ENCODE measurements at regions not wholly inside any gene's neighbourhood (a gene's known extent, or its start where the extent isn't known, plus 50 kb on each side); places are given as distances from the start of the nearest gene placed in this dataset.

GRCh38 chr4:41433361-41433760 is 104.6 kb upstream of the LIMCH1 start:
- TF ChIP-seq GATA3 (IDR thresholded peaks at IDR 0.05; ENCODE audit: low read depth, low read length) (no peak), GATA2 (IDR thresholded peaks at IDR 0.05; ENCODE audit: low read depth, low read length) (no peak)

- no peak for TF ChIP-seq GATA2 (IDR thresholded peaks at IDR 0.05; ENCODE audit: low read depth, low read length)
- no peak for TF ChIP-seq GATA3 (IDR thresholded peaks at IDR 0.05; ENCODE audit: low read depth, low read length)
Measured at GRCh38 chr4:41435510-41435909, 102.4 kb upstream of the LIMCH1 start.

- TF ChIP-seq GATA2 (IDR thresholded peaks at IDR 0.05; ENCODE audit: low read depth, low read length): no peak
- no peak for TF ChIP-seq GATA3 (IDR thresholded peaks at IDR 0.05; ENCODE audit: low read depth, low read length)
Measured at GRCh38 chr4:41436419-41436818, 101.5 kb upstream of the LIMCH1 start.

DNA sequence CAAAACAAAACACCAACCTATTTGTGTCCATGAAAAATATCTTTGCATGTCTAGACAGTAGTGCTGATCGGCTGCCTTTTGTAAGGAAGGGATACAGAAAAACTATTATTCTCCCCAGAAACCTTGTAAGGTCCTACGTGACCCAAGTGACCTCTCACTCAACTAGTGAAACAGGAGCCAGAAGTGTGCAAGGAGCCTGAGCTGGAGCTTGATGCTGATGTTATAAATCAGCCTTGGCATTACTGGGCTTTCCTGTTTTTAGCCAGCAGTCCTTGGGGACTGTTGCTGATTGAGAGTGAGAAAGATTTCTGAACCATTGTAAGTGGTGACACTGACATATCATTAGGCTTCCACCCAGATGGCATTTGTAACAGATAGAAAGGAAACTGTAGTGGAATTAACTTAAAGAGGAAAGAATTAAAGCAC is 100.8 kb upstream of the LIMCH1 start:
- TF ChIP-seq GATA2 (IDR thresholded peaks at IDR 0.05; ENCODE audit: low read depth, low read length) (no peak), GATA3 (IDR thresholded peaks at IDR 0.05; ENCODE audit: low read depth, low read length) (no peak)

DNA sequence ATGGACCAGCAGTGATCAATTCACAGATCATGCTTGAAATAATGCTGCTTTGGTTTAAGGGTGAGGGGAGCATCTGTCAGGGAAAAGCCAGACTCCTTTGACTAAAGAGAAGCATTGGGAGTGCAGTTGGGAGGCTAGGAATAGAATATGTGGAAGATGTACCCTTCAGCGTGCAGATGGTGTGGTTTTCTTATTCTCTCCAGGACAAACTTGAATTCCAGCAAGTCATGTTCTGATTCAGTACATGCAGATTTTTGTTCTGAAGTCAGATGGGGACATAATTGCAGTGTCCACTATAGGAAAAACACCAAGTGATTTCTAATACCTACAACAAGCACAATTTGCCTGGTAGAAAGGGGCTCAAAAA is 99.0 kb upstream of the LIMCH1 start:
- TF ChIP-seq GATA2 (IDR thresholded peaks at IDR 0.05; ENCODE audit: low read depth, low read length) (no peak), GATA3 (IDR thresholded peaks at IDR 0.05; ENCODE audit: low read depth, low read length) (no peak)

DNA sequence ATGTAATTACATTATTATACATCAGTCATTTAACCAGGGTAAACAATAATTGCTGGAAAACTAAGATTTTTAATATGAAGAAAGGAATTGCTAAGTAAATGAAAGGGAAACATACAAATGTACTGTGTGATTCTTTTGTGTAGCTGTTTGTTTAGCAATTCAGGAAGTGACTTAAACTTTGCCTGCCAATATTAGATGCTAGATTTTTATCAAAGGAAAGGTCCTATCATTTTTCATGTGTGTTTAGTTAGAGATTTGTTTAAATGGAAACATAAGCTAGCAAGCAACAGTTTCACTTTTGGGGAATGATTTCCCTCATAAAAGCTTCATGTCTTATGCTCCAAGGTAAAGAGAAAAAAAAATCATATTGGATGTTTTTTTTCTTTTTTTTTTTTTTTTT is 95.1 kb upstream of the LIMCH1 start:
- TF ChIP-seq GATA2 (IDR thresholded peaks at IDR 0.05; ENCODE audit: low read depth, low read length) (no peak), GATA3 (IDR thresholded peaks at IDR 0.05; ENCODE audit: low read depth, low read length) (no peak; the same call in 1 of the 2 replicates)

GRCh38 chr4:41443340-41444079 is 94.4 kb upstream of the LIMCH1 start:
- TF ChIP-seq GATA3 (IDR thresholded peaks at IDR 0.05; ENCODE audit: low read depth, low read length) (no peak; the same call in 1 of the 2 replicates), GATA2 (IDR thresholded peaks at IDR 0.05; ENCODE audit: low read depth, low read length) (no peak)

DNA sequence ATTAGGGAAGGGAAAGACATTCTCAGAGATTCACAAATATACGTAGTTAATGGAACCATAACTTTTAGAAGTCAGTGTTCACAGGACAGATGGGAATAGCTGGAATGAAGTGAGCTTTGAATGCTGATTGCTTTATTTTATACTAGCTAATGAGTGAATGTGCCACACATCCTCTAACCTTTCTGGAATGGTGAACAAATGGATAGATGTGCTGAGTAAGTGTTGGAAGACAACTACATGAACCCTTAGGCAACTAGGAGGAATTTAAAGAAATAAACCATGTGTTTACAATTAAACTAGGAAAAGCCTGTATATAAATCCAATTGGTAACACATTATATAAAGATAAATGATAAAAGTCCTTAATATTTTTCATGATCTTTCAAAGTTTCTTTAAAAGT is 91.6 kb upstream of the LIMCH1 start:
- TF ChIP-seq GATA2 (IDR thresholded peaks at IDR 0.05; ENCODE audit: low read depth, low read length): no peak
- TF ChIP-seq GATA3 (IDR thresholded peaks at IDR 0.05; ENCODE audit: low read depth, low read length): no peak

- no peak for TF ChIP-seq GATA3 (IDR thresholded peaks at IDR 0.05; ENCODE audit: low read depth, low read length)
- TF ChIP-seq GATA2 (IDR thresholded peaks at IDR 0.05; ENCODE audit: low read depth, low read length): no peak
Measured at GRCh38 chr4:41446981-41447725, 90.8 kb upstream of the LIMCH1 start.

GRCh38 chr4:41448934-41449333 is 89.0 kb upstream of the LIMCH1 start:
- no peak for TF ChIP-seq GATA3 (IDR thresholded peaks at IDR 0.05; ENCODE audit: low read depth, low read length)
- TF ChIP-seq GATA2 (IDR thresholded peaks at IDR 0.05; ENCODE audit: low read depth, low read length): no peak

DNA sequence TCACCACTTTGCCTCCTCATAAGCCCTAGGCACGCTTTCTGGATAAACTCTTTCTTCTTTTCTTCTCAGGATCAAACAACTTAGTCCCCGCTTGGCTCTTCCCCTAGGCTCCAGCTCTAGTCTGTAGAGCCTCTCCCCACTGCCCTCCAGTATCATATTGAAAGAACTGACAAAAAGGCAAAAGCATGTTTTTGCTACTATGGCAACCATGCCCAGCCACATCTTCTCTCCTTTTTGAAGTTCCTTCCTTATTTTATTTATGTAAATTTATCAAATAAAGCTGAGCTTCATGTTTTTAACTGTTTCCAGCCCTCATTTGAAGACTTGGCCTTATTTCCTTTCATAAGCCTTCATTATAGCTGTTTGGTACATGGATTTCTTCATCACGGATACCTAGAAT is 86.0 kb upstream of the LIMCH1 start:
- no peak for TF ChIP-seq GATA3 (IDR thresholded peaks at IDR 0.05; ENCODE audit: low read depth, low read length)
- no peak for TF ChIP-seq GATA2 (IDR thresholded peaks at IDR 0.05; ENCODE audit: low read depth, low read length)

- no peak for TF ChIP-seq GATA3 (IDR thresholded peaks at IDR 0.05; ENCODE audit: low read depth, low read length)
- TF ChIP-seq GATA2 (IDR thresholded peaks at IDR 0.05; ENCODE audit: low read depth, low read length): no peak
Measured at GRCh38 chr4:41452484-41453225, 85.3 kb upstream of the LIMCH1 start.

GRCh38 chr4:41454423-41454822 is 83.5 kb upstream of the LIMCH1 start:
- no peak for TF ChIP-seq GATA2 (IDR thresholded peaks at IDR 0.05; ENCODE audit: low read depth, low read length)
- TF ChIP-seq GATA3 (IDR thresholded peaks at IDR 0.05; ENCODE audit: low read depth, low read length): no peak

DNA sequence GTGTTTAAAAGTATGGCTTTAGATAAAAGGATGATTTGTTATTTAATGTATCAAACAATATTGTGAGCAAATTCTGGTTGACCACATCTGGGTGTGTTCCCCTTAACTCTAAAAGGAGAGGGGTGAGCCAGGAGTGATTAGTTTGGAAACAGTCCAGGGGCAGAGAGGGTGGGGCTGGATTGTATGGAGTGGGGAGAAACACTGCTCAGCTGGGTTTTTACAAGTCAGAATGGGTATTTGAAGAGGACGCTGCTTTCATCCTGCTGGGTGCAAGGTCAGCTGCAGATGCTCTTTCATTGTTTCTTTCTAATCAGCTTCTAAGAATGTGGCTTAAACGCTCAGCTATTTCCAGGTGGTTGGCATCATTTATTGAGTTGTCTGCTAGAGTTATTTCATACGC is 82.8 kb upstream of the LIMCH1 start:
- TF ChIP-seq GATA2 (IDR thresholded peaks at IDR 0.05; ENCODE audit: low read depth, low read length) (no peak), GATA3 (IDR thresholded peaks at IDR 0.05; ENCODE audit: low read depth, low read length) (no peak)
